22Rv1 (cell line): ENCODE measurements at regions not wholly inside any gene's neighbourhood (a gene's known extent, or its start where the extent isn't known, plus 50 kb on each side); places are given as distances from the start of the nearest gene placed in this dataset.

Experiments
- H3K27ac ChIP-seq: fragments of 450-650 bp; 2 replicates; pipeline ENCODE4 v1.5.1; 2017
- CTCF ChIP-seq: fragments of 450-650 bp; IDR thresholded peaks from 2 replicates; pipeline ENCODE4 v1.5.1; 2017; ENCODE audit warnings: mild to moderate bottlenecking
- ZFX ChIP-seq: fragments of 450-650 bp; IDR thresholded peaks from 2 replicates; pipeline ENCODE4 v1.6.1; 2017; ENCODE audit warnings: antibody characterized with exemption, borderline replicate concordance

GRCh38 chr2:39854771-39855170, 75.7 kb upstream of the THUMPD2 start:
- TF ChIP-seq ZFX, result no peak
- TF ChIP-seq CTCF, result no peak
- no peak overlapping the region for H3K27ac ChIP-seq

GRCh38 chr2:39852831-39853230, 73.8 kb upstream of the THUMPD2 start:
- H3K27ac ChIP-seq, result no peak overlapping the region
- no peak for TF ChIP-seq ZFX
- no peak for TF ChIP-seq CTCF

- no peak overlapping the region for H3K27ac ChIP-seq
- TF ChIP-seq ZFX (no peak), CTCF (no peak)
Observed at GRCh38 chr2:39851651-39852110, 72.6 kb upstream of the THUMPD2 start.

GRCh38 chr2:39851251-39851650, 72.2 kb upstream of the THUMPD2 start:
- TF ChIP-seq ZFX, result no peak
- no peak for TF ChIP-seq CTCF
- H3K27ac ChIP-seq, result no peak overlapping the region

- no peak overlapping the region for H3K27ac ChIP-seq
Observed at GRCh38 chr2:39849982-39850526, 71.0 kb upstream of the THUMPD2 start.

GRCh38 chr2:39849064-39849463, 70.0 kb upstream of the THUMPD2 start:
- TF ChIP-seq ZFX (no peak), CTCF (no peak)
- no peak overlapping the region for H3K27ac ChIP-seq

More at GRCh38 chr2:39849982-39850526, 71.0 kb upstream of the THUMPD2 start:
- no peak for TF ChIP-seq CTCF
- no peak for TF ChIP-seq ZFX

GRCh38 chr2:39845460-39846146, 66.5 kb upstream of the THUMPD2 start:
- TF ChIP-seq ZFX (no peak), CTCF (no peak)

More at GRCh38 chr2:39845460-39846146, 66.5 kb upstream of the THUMPD2 start:
- no peak overlapping the region for H3K27ac ChIP-seq
